CD4-positive, alpha-beta T cell treated with Interleukin-17A for 4 hours (primary cell): ENCODE measurements at regions not wholly inside any gene's neighbourhood (a gene's known extent, or its start where the extent isn't known, plus 50 kb on each side); places are given as distances from the start of the nearest gene placed in this dataset.

Experiments
- DNase-seq: peaks from one replicate; pipeline ENCODE4 v3.0.0-alpha.2; 2020; ENCODE audit warnings: mixed read lengths

GRCh38 chr12:107894589-107894988 is 120.1 kb downstream of the ASCL4 start:
- no peak for DNase-seq

- DNase-seq = no peak
These were observed 121.5 kb downstream of the ASCL4 start for GRCh38 chr12:107895966-107896365.

GRCh38 chr12:107900588-107900987 is 126.1 kb downstream of the ASCL4 start:
- DNase-seq = no peak

- peak; percentile 6 for DNase-seq
These were observed 129.0 kb downstream of the ASCL4 start for GRCh38 chr12:107903341-107904061.

GRCh38 chr12:107906707-107907106 is 132.2 kb downstream of the ASCL4 start:
- DNase-seq = no peak

GRCh38 chr12:107912421-107913004 is 138.0 kb downstream of the ASCL4 start:
- DNase-seq = peak; percentile 61

GRCh38 chr12:107914460-107914977 is 140.0 kb downstream of the ASCL4 start:
- no peak for DNase-seq

- DNase-seq = no peak
These were observed 143.7 kb downstream of the ASCL4 start for GRCh38 chr12:107917912-107918800.

- DNase-seq = no peak
These were observed 146.6 kb downstream of the ASCL4 start for GRCh38 chr12:107921062-107921461.

GRCh38 chr12:107925125-107925524 is 150.6 kb downstream of the ASCL4 start:
- no peak for DNase-seq

- DNase-seq = no peak
These were observed 154.9 kb downstream of the ASCL4 start for GRCh38 chr12:107929436-107929835.

GRCh38 chr12:107931761-107932160 is 157.3 kb downstream of the ASCL4 start:
- DNase-seq = no peak

GRCh38 chr12:107938446-107938845 is 163.9 kb downstream of the ASCL4 start:
- no peak for DNase-seq

GRCh38 chr12:107948391-107948945 is 174.0 kb downstream of the ASCL4 start:
- DNase-seq = no peak

GRCh38 chr12:107951024-107951423 is 176.5 kb downstream of the ASCL4 start:
- DNase-seq = no peak

GRCh38 chr12:107955966-107956643 is 173.0 kb upstream of the WSCD2 start:
- no peak for DNase-seq

GRCh38 chr12:107957459-107957858 is 171.6 kb upstream of the WSCD2 start:
- DNase-seq = no peak

GRCh38 chr12:107963635-107964034 is 165.5 kb upstream of the WSCD2 start:
- DNase-seq = no peak

- DNase-seq = no peak
These were observed 161.9 kb upstream of the WSCD2 start for GRCh38 chr12:107967170-107967569.

GRCh38 chr12:107973950-107974349 is 155.1 kb upstream of the WSCD2 start:
- DNase-seq = no peak

GRCh38 chr12:107976331-107976730 is 152.8 kb upstream of the WSCD2 start:
- DNase-seq = no peak

- DNase-seq = no peak
These were observed 150.9 kb upstream of the WSCD2 start for GRCh38 chr12:107978201-107978600.

- no peak for DNase-seq
These were observed 150.4 kb upstream of the WSCD2 start for GRCh38 chr12:107978641-107979040.
